ENCODE measurements at regions not wholly inside any gene's neighbourhood (a gene's known extent, or its start where the extent isn't known, plus 50 kb on each side); places are given as distances from the start of the nearest gene placed in this dataset.
"Not testable (repeated sequence)": the region's sequence is repeated elsewhere in the genome, so short reads cannot be mapped to it uniquely, and the experiment has no call there.

DNA sequence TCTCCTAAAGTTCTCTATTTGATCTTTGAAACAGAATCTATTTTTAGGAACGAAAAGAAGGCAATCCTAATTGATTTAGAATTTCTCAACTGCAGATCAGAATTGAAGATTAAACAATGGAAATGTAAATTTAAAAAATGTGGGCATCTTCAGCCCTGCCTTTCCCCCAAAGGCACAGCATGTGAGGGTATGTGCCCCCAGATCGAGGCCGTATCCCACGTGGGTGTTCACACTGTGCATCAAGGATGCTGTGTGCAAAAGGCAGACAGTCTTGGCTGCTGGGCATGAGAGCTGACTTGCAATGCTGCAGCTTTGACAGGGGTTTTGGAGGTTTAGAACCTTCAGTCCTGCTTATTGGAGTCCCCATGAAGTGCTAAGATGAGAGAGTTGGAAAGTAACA is 346.3 kb downstream of the VRK1 start:
- DNase-seq (ENCODE audit: low spot score) = no peak

GRCh38 chr14:97148021-97148420 is 350.8 kb downstream of the VRK1 start:
- DNase-seq (ENCODE audit: low spot score) = not testable (repeated sequence)

DNA sequence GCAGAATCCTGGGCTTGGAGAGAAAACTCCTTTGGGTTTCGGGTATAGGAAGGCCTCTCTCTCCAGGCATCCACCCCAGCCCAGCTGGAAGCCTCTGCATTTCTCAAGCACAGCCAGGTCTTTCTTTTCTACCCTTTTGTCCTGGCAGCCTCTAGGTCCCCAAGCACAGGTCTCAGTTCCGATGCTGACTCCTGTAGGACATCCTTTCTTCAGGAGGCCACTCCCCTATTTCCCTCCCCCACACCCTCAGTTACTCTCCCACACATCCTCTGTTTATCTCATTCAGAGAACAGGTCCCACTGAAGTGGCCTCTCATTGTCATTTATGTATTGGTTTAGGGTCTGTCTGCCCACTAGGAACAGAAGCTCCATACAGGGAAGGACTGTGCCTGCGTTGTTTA is 352.6 kb downstream of the VRK1 start:
- no peak for DNase-seq (ENCODE audit: low spot score)

DNA sequence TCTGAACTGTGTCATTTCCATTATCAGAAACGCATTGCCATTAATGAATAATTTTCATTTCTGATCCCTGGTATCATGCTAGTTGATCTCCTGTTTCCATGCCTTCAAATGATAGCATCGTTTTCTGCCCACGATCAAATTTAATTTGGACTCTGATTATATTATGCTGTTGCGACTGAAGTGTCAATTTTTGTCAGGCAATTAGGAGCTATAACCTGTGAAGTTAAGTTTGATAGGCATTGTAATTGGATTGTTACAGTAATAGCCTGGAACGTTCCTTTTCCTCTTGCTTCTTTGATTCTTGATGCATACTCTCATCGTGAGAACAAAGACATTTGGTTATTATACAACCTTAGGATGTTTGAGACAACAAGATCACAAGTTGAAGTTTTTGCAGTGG is 356.3 kb downstream of the VRK1 start:
- DNase-seq (ENCODE audit: low spot score) = no peak

- DNase-seq (ENCODE audit: low spot score) = no peak
Measured at GRCh38 chr14:97155320-97155719, 358.1 kb downstream of the VRK1 start.

GRCh38 chr14:97155814-97156213 is 358.6 kb downstream of the VRK1 start:
- no peak for DNase-seq (ENCODE audit: low spot score)

DNA sequence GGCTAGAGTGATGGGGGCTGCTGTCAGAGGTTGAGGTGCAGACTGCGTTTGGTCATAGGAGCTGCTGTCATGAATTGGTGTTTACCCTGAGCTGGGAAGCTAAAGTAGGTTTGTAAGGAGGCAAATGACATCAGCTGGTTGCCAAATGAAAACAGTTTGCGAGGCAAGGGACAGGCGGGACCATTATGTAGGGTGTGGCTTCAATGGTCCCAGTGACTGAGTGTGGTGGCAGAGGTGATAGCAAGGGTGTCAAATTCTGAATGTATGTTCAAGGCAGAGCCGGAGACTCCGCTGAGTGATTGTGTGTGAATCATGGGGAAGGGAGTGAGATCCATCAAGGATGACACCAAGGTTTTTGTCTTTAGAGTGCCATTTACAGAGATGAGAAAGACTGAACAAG is 359.5 kb downstream of the VRK1 start:
- no peak for DNase-seq (ENCODE audit: low spot score)

- DNase-seq (ENCODE audit: low spot score) = no peak
Measured at GRCh38 chr14:97158102-97158501, 360.9 kb downstream of the VRK1 start.

DNA sequence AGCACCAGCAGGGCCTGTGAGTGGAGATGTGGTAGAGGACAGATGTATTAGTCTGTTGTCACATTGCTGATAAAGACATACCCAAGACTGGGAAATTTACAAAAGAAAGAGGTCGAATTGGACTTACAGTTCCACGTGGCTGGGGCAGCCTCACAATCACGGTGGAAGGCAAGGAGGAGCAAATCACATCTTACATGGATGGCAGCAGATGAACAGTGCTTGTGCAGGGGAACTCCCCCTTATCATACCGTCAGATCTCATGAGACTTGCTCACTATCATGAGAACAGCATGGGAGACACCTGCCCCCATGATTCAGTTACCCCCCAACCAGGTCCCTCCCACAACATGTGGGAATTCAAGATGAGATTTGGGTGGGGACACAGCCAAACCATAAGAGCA is 361.9 kb downstream of the VRK1 start:
- no peak for DNase-seq (ENCODE audit: low spot score)

DNA sequence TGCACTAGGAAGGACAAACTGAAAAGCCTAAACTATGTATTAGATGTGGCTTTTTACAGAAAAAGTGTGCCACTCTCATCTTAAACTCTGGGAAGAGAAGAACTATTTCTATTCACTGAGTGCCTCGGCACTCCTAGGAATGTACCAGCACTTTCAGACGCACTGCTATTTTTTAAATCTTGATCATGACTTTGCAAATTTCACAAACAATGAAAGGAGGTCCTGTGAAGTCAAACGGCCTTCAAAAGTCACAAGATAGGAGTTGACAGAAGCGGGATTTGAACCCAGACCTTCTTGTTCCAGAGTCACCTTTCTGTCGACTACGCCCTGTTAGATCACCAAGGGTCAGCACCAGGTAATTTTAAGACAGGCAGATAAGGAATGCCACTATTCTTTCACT is 365.4 kb downstream of the VRK1 start:
- no peak for DNase-seq (ENCODE audit: low spot score)

GRCh38 chr14:97164021-97164420 is 366.8 kb downstream of the VRK1 start:
- DNase-seq (ENCODE audit: low spot score) = no peak

DNA sequence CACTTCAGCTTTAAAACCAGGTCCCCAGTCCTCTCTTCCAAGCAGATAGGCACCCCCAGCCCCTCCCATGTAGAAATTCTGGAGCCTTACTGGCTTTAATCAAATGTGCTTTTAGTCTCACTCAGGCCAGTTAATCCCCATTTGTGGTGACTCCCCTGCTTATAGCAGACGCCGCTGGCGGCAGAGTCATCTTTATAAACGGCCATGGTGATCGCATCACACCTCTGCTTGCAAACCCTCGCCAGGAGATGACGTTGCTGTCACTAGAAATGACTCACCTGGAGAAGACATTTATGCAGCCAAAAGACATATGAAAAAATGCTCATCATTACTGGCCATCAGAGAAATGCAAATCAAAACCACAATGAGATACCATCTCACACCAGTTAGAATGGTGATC is 369.3 kb downstream of the VRK1 start:
- DNase-seq (ENCODE audit: low spot score) = no peak

- DNase-seq (ENCODE audit: low spot score) = not testable (repeated sequence)
Measured at GRCh38 chr14:97167577-97167976, 370.4 kb downstream of the VRK1 start.

- DNase-seq (ENCODE audit: low spot score) = no peak
Measured at GRCh38 chr14:97172644-97173043, 375.5 kb downstream of the VRK1 start.

DNA sequence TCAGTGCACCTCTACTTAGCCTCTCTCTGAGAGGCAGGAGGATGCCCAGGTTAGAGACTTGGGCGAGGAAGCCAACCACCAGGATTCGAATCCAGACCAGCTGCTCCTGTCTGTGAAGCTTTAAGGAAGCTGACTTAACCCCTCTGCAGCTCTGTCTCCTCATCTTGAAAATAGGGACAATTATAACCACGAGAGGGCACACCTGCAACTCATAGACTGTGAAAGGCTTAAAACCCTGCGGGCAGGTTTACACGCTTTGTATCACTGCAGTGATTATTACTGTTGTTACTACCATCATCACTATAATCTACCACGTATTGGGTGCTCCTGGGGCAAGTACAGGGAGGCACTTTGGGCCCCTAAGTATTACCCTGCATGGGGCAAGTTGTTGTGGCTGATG is 379.8 kb downstream of the VRK1 start:
- no peak for DNase-seq (ENCODE audit: low spot score)

DNA sequence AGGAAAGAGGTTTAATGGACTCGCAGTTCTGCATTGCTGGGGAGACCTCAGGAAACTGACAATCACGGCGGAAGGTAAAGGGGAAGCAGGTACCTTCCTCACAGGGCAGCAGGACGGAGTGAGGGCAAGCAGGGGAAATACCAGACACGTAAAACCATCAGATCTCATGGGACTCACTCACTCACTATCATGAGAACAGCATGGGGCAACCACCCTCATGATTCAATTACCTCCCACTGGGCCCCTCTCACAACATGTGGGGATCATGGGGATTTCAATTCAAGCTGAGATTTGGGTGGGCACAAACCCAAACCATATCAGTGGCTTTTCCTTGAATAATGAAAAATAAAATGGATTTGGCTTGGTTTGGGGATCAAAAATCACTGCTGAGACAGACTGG is 380.5 kb downstream of the VRK1 start:
- no peak for DNase-seq (ENCODE audit: low spot score)

DNA sequence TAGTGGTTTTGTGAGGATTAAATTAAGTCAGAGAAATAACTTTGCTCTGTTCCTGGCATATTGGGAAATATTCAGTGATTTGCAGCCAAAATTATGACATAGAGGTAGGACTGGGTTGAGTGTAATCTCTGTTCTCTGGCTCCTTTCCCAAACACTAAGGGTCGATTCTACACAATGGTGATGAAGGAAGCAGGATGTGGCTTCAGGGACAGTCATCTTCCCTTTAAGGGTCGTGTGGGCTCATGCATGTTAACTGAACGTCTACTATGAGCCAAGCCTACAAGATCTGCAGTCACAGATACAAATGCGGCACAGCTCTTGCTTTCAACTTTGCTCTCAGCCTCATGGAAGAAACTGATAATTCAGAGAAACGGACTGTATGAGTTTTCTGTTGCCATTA is 381.6 kb downstream of the VRK1 start:
- no peak for DNase-seq (ENCODE audit: low spot score)

DNA sequence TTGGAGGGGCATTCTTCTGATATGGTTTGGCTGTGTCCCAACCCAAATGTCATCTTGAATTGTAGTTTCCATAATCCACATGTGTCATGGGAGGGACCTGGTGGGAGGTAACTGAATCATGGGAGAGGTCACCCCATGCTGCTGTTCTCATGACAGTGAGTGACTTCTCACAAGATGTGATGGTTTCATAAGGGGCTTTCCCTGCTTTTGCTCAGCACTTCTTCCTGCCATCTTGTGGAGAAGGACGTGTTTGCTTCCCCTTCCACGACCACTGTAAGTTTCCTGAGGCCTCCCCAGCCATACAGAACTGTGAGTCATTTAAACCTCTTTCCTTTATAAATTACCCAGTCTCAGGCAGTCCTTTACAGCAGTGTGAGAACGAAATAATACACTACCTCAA is 382.4 kb downstream of the VRK1 start:
- no peak for DNase-seq (ENCODE audit: low spot score)

- peak; percentile 5 for DNase-seq (ENCODE audit: low spot score)
Measured at GRCh38 chr14:97180304-97181200, 383.4 kb downstream of the VRK1 start.

GRCh38 chr14:97185186-97185585 is 388.0 kb downstream of the VRK1 start:
- no peak for DNase-seq (ENCODE audit: low spot score)

GRCh38 chr14:97187916-97188315 is 390.7 kb downstream of the VRK1 start:
- DNase-seq (ENCODE audit: low spot score) = no peak

- no peak for DNase-seq (ENCODE audit: low spot score)
Measured at GRCh38 chr14:97196336-97196735, 399.2 kb downstream of the VRK1 start.

GRCh38 chr14:97198813-97199212 is 401.6 kb downstream of the VRK1 start:
- no peak for DNase-seq (ENCODE audit: low spot score)

DNA sequence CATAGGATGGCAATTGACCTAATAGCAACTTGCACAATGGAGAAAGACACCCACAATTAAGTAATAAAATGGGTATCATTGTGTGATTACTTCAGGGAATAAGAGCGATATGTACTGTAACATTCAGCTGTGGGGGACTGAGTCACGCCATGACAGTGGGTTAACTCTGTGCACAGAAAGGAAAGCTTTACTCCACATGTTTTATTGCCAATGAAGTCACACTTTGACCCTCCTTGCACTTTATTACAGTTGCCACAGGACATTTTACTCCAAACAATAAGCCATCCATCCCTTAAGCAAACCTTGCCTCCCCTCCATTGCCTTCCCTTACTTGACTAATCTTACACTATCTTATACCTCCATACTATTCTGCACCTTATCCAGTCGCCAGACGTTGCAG is 403.1 kb downstream of the VRK1 start:
- DNase-seq (ENCODE audit: low spot score) = no peak

All from AG08396 (cell line).